ENCODE measurements at regions not wholly inside any gene's neighbourhood (a gene's known extent, or its start where the extent isn't known, plus 50 kb on each side); places are given as distances from the start of the nearest gene placed in this dataset.
"Not testable (repeated sequence)": the region's sequence is repeated elsewhere in the genome, so short reads cannot be mapped to it uniquely, and the experiment has no call there.

GRCh38 chr15:79778378-79778990 is 118.3 kb downstream of the MTHFS start:
- 91 to 97% methylated on average over 3 of the region's 3 CpGs for WGBS, 2 donors
- no peaks in the 10 kb centered on the region for H3K36me3 ChIP-seq
- no peak overlapping the region for H3K4me3 ChIP-seq
- DNase-seq = no peak
- peaks cover 0 to 10% (median 9%) of the 10 kb centered on the region in 4 donors for H3K9me3 ChIP-seq
- no peak for ATAC-seq (ENCODE audit: low FRiP score in 2 of 2)
- H3K27ac ChIP-seq = no peak overlapping the region
- H3K27me3 ChIP-seq = no peaks in the 10 kb centered on the region
- TF ChIP-seq POLR2A (IDR thresholded peaks at IDR 0.05) (no peak), EP300 (IDR thresholded peaks at IDR 0.05) (no peak), POLR2AphosphoS5 (IDR thresholded peaks at IDR 0.05) (no peak), CTCF (IDR thresholded peaks at IDR 0.05) (no peak)
- H3K4me1 ChIP-seq = no peaks in the 10 kb centered on the region

GRCh38 chr15:79779746-79780145 is 117.1 kb downstream of the MTHFS start:
- WGBS, 2 donors = 58 to 83% methylated on average over 2 of the region's 2 CpGs
- Histone ChIP-seq H3K36me3 (no peaks in the 10 kb centered on the region), H3K4me1 (no peaks in the 10 kb centered on the region), H3K9me3 (peaks cover 0 to 15% (median 9%) of the 10 kb centered on the region in 4 donors), H3K27ac (no peak overlapping the region), H3K4me3 (no peak overlapping the region), H3K27me3 (no peaks in the 10 kb centered on the region)
- ATAC-seq (ENCODE audit: low FRiP score in 2 of 2) = no peak
- DNase-seq = no peak
- TF ChIP-seq EP300 (IDR thresholded peaks at IDR 0.05) (no peak), POLR2AphosphoS5 (IDR thresholded peaks at IDR 0.05) (no peak), CTCF (IDR thresholded peaks at IDR 0.05) (no peak), POLR2A (IDR thresholded peaks at IDR 0.05) (no peak)

- not testable (repeated sequence) for H3K27ac ChIP-seq; H3K4me3 ChIP-seq; H3K4me1 ChIP-seq; H3K36me3 ChIP-seq; H3K27me3 ChIP-seq; ATAC-seq (ENCODE audit: low FRiP score in 2 of 2); DNase-seq
- H3K9me3 ChIP-seq = peaks cover 0 to 15% (median 9%) of the 10 kb centered on the region in 4 donors
These were observed 114.5 kb downstream of the MTHFS start for GRCh38 chr15:79782307-79782706.

Small RNA genes lying in the stretch of these regions (small RNA-seq; reads per million reads assigned to genes)
- 0 reads per million in 4 donors for gene AC026826.2
- gene AC026826.3 = 0 reads per million in 4 donors

Data from upper lobe of left lung (tissue), 6 donors.